Activated T-helper 1 cell treated with anti-CD3 and anti-CD28 coated beads, Interleukin-12 subunit alpha, Interleukin-12 subunit beta, Interleukin-2, Interleukin-4 antibody, amounts not matched to agents 30 ng/mL and 10 ng/mL and 1 ng/mL, durations not matched to agents 14 hours and 24 hours and 36 hours (primary cell): ENCODE measurements at regions not wholly inside any gene's neighbourhood (a gene's known extent, or its start where the extent isn't known, plus 50 kb on each side); places are given as distances from the start of the nearest gene placed in this dataset.
"Not testable (repeated sequence)": the region's sequence is repeated elsewhere in the genome, so short reads cannot be mapped to it uniquely, and the experiment has no call there.

ENCODE experiments used
- DNase-seq: peaks from one replicate; pipeline ENCODE4 v3.0.0; 2021; ENCODE audit warnings: low spot score
- H3K27ac Mint-ChIP-seq: one replicate; pipeline ENCODE4 v1.8.0; 2021; ENCODE audit warnings: mild to moderate bottlenecking, mixed read lengths
- H3K27me3 Mint-ChIP-seq: one replicate; pipeline ENCODE4 v1.8.0; 2022; ENCODE audit warnings: mild to moderate bottlenecking, moderate library complexity, mixed read lengths; ENCODE audit not compliant: insufficient read depth
- H3K36me3 Mint-ChIP-seq: one replicate; pipeline ENCODE4 v1.8.0; 2021; ENCODE audit warnings: low read depth, mixed read lengths
- H3K4me1 Mint-ChIP-seq: one replicate; pipeline ENCODE4 v1.8.0; 2021; ENCODE audit warnings: low read depth, mixed read lengths
- H3K4me3 Mint-ChIP-seq: one replicate; pipeline ENCODE4 v1.8.0; 2021; ENCODE audit warnings: mild to moderate bottlenecking, moderate library complexity, mixed read lengths
- H3K9me3 Mint-ChIP-seq: one replicate; pipeline ENCODE4 v1.8.0; 2021; ENCODE audit warnings: mixed read lengths
- intact Hi-C: fragments of 100-400 bp; cut with micrococcal nuclease; formaldehyde crosslinking; loops from one replicate; pipeline ENCODE4 v1.15.1; 2024

GRCh38 chr1:190000365-190000872 lies 477.2 kb downstream of the BRINP3 start:
- DNase-seq: no peak
- H3K9me3 Mint-ChIP-seq: no peaks in the 10 kb centered on the region
- H3K27ac Mint-ChIP-seq: no peak overlapping the region
- H3K4me3 Mint-ChIP-seq: no peak overlapping the region
- H3K36me3 Mint-ChIP-seq: no peaks in the 10 kb centered on the region
- H3K4me1 Mint-ChIP-seq: no peaks in the 10 kb centered on the region
- H3K27me3 Mint-ChIP-seq: no peaks in the 10 kb centered on the region
- intact Hi-C loops: no loop called here

- no peaks in the 10 kb centered on the region for H3K4me1 Mint-ChIP-seq
- no peaks in the 10 kb centered on the region for H3K27me3 Mint-ChIP-seq
- no peaks in the 10 kb centered on the region for H3K9me3 Mint-ChIP-seq
- H3K36me3 Mint-ChIP-seq: no peaks in the 10 kb centered on the region
- H3K4me3 Mint-ChIP-seq: no peak overlapping the region
- H3K27ac Mint-ChIP-seq: no peak overlapping the region
- intact Hi-C loops: no loop called here
- DNase-seq: no peak
These were observed 476.5 kb downstream of the BRINP3 start for GRCh38 chr1:190001187-190001586.

DNA sequence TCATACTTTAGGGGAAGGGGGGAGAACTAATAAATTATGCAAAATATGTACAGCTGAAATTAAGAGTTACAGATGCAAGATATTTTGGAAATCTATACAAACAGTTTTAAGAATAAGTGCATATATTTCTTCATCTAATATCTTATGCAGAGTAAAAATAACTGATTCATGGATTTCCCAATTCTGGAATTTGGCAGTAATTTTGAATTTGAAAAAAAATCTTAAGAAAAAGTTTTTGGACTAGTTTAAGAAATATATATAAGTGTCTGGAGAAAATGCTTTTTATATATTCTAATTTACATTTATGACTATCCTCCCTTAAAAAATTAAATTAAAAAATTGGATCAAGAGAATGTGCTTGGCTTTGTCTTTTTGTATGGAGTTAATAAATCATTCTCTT lies 474.3 kb downstream of the BRINP3 start:
- H3K27me3 Mint-ChIP-seq: no peaks in the 10 kb centered on the region
- intact Hi-C loops: no loop called here
- no peaks in the 10 kb centered on the region for H3K36me3 Mint-ChIP-seq
- no peaks in the 10 kb centered on the region for H3K4me1 Mint-ChIP-seq
- H3K4me3 Mint-ChIP-seq: no peak overlapping the region
- no peak for DNase-seq
- H3K27ac Mint-ChIP-seq: no peak overlapping the region
- peaks cover under 1% of the 10 kb centered on the region for H3K9me3 Mint-ChIP-seq

GRCh38 chr1:190011585-190011984 lies 466.1 kb downstream of the BRINP3 start:
- no peaks in the 10 kb centered on the region for H3K27me3 Mint-ChIP-seq
- no peaks in the 10 kb centered on the region for H3K4me1 Mint-ChIP-seq
- H3K9me3 Mint-ChIP-seq: peaks cover 15% of the 10 kb centered on the region
- H3K36me3 Mint-ChIP-seq: no peaks in the 10 kb centered on the region
- no peak for DNase-seq
- intact Hi-C loops: no loop called here
- no peak overlapping the region for H3K27ac Mint-ChIP-seq
- H3K4me3 Mint-ChIP-seq: no peak overlapping the region

DNA sequence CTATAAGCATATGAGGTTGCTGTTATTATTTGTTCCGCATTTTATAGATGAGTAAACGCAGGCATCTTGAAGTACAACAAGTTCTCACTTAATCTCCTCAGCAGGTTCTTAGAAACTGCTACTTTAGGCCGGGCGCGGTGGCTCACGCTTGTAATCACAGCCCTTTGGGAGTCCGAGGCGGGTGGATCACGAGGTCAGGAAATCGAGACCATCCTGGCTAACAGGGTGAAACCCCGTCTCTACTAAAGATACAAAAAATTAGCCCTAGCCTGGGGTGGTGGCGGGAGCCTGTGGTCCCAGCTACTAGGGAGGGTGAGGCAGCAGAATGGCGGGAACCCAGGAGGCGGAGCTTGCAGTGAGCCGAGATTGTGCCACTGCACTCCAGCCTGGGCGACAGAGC lies 458.5 kb downstream of the BRINP3 start:
- H3K9me3 Mint-ChIP-seq: peaks cover 12% of the 10 kb centered on the region
- H3K27ac Mint-ChIP-seq, H3K36me3 Mint-ChIP-seq, DNase-seq, intact Hi-C loops, H3K27me3 Mint-ChIP-seq, H3K4me1 Mint-ChIP-seq, H3K4me3 Mint-ChIP-seq: not testable (repeated sequence)

DNA sequence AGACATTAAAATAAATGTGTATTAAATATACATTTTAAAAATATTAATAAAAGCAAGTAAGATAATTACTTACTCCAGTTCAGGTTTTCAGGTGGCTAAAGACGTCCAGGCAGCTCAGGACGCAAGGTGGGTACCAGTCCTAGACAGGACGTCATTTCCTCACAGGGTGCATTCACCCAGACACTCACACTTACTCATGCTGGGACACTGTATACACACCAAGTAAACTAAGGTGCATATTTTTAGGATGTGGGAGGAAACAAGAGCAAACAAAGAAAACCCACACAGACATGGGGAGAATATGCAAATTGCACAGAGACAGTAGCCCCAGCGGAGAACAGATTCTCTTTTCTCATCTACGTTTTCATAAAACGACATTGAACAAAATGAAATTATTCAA lies 457.9 kb downstream of the BRINP3 start:
- peaks cover 10% of the 10 kb centered on the region for H3K9me3 Mint-ChIP-seq
- no peaks in the 10 kb centered on the region for H3K36me3 Mint-ChIP-seq
- H3K4me3 Mint-ChIP-seq: no peak overlapping the region
- intact Hi-C loops: no loop called here
- H3K27ac Mint-ChIP-seq: no peak overlapping the region
- H3K27me3 Mint-ChIP-seq: no peaks in the 10 kb centered on the region
- no peak for DNase-seq
- H3K4me1 Mint-ChIP-seq: no peaks in the 10 kb centered on the region

DNA sequence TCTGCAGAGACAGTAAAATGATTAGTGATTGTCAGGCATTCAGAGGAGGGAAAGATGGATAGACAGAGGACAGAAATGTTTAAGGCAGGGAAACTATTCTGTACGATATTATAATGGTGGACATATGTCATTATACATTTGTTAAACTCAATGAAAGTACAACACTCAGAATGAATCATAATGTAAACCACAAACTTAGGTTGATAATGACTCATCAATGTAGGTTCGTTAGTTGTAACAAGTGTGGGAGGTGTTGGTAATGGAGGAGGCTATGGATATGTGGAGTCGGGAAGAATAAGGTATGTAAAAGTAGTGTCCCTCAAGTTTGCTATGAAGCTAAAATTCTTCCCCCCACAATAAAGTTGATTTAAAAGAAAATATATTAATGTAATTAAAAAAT lies 455.0 kb downstream of the BRINP3 start:
- intact Hi-C loops: no loop called here
- Mint-ChIP-seq H3K36me3 (no peaks in the 10 kb centered on the region), H3K27me3 (no peaks in the 10 kb centered on the region), H3K27ac (no peak overlapping the region), H3K4me3 (no peak overlapping the region), H3K4me1 (no peaks in the 10 kb centered on the region), H3K9me3 (peaks cover 4% of the 10 kb centered on the region)
- DNase-seq: no peak

- no peaks in the 10 kb centered on the region for H3K27me3 Mint-ChIP-seq
- H3K36me3 Mint-ChIP-seq: no peaks in the 10 kb centered on the region
- no peak for DNase-seq
- intact Hi-C loops: no loop called here
- peaks cover 7% of the 10 kb centered on the region for H3K9me3 Mint-ChIP-seq
- no peak overlapping the region for H3K4me3 Mint-ChIP-seq
- no peaks in the 10 kb centered on the region for H3K4me1 Mint-ChIP-seq
- H3K27ac Mint-ChIP-seq: no peak overlapping the region
These were observed 448.2 kb downstream of the BRINP3 start for GRCh38 chr1:190029441-190029840.

GRCh38 chr1:190043655-190044054 lies 434.0 kb downstream of the BRINP3 start:
- Mint-ChIP-seq H3K9me3 (no peaks in the 10 kb centered on the region), H3K4me3 (no peak overlapping the region), H3K27me3 (no peaks in the 10 kb centered on the region), H3K36me3 (no peaks in the 10 kb centered on the region), H3K27ac (no peak overlapping the region), H3K4me1 (no peaks in the 10 kb centered on the region)
- intact Hi-C loops: no loop called here
- DNase-seq: no peak

DNA sequence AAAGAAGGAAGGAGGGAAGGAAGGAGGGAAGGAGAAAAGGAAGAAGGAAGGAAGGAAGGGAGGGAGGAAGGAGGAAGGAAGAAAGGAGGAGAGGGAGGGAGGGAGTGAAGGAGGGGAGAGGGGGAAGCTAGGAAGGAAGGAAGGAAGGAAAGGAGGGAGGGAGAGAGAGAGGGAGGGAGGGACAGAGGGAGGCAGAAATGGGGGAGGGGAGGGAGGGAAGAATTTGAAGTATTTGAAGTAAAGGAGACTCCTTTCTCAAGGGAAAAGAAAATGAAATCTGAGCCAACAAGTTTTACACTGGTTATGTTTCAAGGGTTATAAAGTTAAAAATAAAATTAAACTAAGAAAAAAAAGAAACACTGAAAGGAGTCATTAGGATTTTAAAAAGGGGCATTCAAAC lies 431.4 kb downstream of the BRINP3 start:
- Mint-ChIP-seq H3K4me1 (no peaks in the 10 kb centered on the region), H3K27me3 (no peaks in the 10 kb centered on the region), H3K36me3 (no peaks in the 10 kb centered on the region), H3K4me3 (no peak overlapping the region), H3K9me3 (no peaks in the 10 kb centered on the region), H3K27ac (no peak overlapping the region)
- intact Hi-C loops: no loop called here
- DNase-seq: no peak
